Sigmoid colon (tissue), 6 donors: ENCODE measurements at regions not wholly inside any gene's neighbourhood (a gene's known extent, or its start where the extent isn't known, plus 50 kb on each side); places are given as distances from the start of the nearest gene placed in this dataset.
A peak's percentile ranks its signal among the peaks of the same experiment; 100 is the strongest.

ENCODE experiments used
- DNase-seq: peaks from one replicate; pipeline ENCODE4 v3.0.0-alpha.2; 2019
- H3K27ac ChIP-seq, 4 donors: fragments of 200-600 bp; sonication (generic); one replicate each; pipeline ENCODE4 v1.5.1; 2016 to 2019; ENCODE audit warnings: mild to moderate bottlenecking in 1 of 4
- H3K27me3 ChIP-seq, 3 donors: fragments of 200-600 bp; sonication (generic); one replicate each; pipeline ENCODE4 v1.5.1; 2019; ENCODE audit warnings: mild to moderate bottlenecking in 1 of 3
- H3K36me3 ChIP-seq, 4 donors: fragments of 200-600 bp; sonication (generic); one replicate each; pipeline ENCODE4 v1.5.1; 2016 to 2019
- H3K4me1 ChIP-seq, 4 donors: fragments of 200-600 bp; sonication (generic); one replicate each; pipeline ENCODE4 v1.5.1; 2017 to 2019
- H3K4me3 ChIP-seq, 4 donors: fragments of 200-600 bp; sonication (generic); one replicate each; pipeline ENCODE4 v1.5.1; 2017 to 2019; ENCODE audit warnings: mild to moderate bottlenecking in 2 of 4, moderate library complexity in 1 of 4
- H3K9me3 ChIP-seq, 4 donors: fragments of 200-600 bp in 3 of 4; sonication (generic) in 3 of 4; one replicate each; pipeline versions ENCODE4 v1.5.1 to v1.6.1; 2013 to 2019
- EP300 ChIP-seq, 4 donors: sonication (generic); formaldehyde crosslinking; IDR thresholded peaks; one replicate each; pipeline ENCODE4 v1.6.1; 2017; ENCODE audit warnings: antibody characterized with exemption in 4 of 4
- POLR2A ChIP-seq, 2 donors: fragments of 450-650 bp; IDR thresholded peaks; one replicate each; pipeline ENCODE4 v1.6.1; 2016; ENCODE audit warnings: antibody characterized with exemption in 2 of 2, mild to moderate bottlenecking in 2 of 2, moderate library complexity in 2 of 2
- POLR2AphosphoS5 ChIP-seq, 4 donors: sonication (generic); formaldehyde crosslinking; IDR thresholded peaks; one replicate each; pipeline ENCODE4 v1.6.1; 2017; ENCODE audit warnings: antibody characterized with exemption in 4 of 4
- WGBS, 2 donors: extraction: QIAGEN DNeasy Blood & Tissue Kit; methylation state at CpG; one replicate each; pipeline ENCODE4 v1.1.7; 2013; 5-methylcytosine and 5-hydroxymethylcytosine counted together
- intact Hi-C: fragments of 100-400 bp; cut with DNase I; formaldehyde crosslinking; loops from one replicate; pipeline ENCODE4 v1.15.1; 2023
- TF ChIP-seq, protein P1 (sequence below), 4 experiments: fragments of 450-650 bp in 3 of 4; fragments of 200-600 bp in 1 of 4; IDR thresholded peaks; one replicate each; pipeline ENCODE4 v1.5.1; 2016 to 2019; ENCODE audit warnings: antibody characterized with exemption in 4 of 4, mild to moderate bottlenecking in 3 of 4, moderate library complexity in 2 of 4
- donor health status: healthy with polysubstance abuse.
- donor health status: healthy.

DNA sequence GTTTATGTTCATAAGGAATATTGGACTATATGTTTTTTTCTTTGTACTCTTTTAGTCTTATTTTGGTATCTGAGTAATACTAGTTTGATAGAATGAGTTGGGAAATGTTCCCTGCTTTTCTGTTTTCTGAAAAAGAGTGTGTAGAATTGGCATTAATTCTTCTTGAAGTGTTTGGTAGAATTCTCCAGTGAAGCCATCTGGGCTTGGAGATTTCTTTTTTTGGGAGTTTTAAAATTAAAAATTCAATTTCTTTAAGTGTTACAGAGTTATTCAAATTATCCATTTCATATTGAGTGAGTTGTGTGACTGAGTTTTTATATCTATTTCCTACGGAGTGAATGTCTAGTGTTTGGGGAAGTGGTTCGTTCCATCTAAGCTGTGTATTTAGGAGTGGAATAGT is 80.6 kb upstream of the HS6ST1 start:
- Histone ChIP-seq H3K4me3 (no peak overlapping the region), H3K27ac (no peak overlapping the region), H3K27me3 (no peaks in the 10 kb centered on the region), H3K36me3 (no peaks in the 10 kb centered on the region), H3K9me3 (no peaks in the 10 kb centered on the region), H3K4me1 (peaks cover 0 to 7% (median 0%) of the 10 kb centered on the region in 4 donors)
- WGBS, 2 donors, result 72 to 83% methylated on average over 2 of the region's 2 CpGs
- TF ChIP-seq POLR2AphosphoS5 (IDR thresholded peaks at IDR 0.05), result no peak
- no peak for TF ChIP-seq EP300 (IDR thresholded peaks at IDR 0.05)
- TF ChIP-seq, protein P1, sequence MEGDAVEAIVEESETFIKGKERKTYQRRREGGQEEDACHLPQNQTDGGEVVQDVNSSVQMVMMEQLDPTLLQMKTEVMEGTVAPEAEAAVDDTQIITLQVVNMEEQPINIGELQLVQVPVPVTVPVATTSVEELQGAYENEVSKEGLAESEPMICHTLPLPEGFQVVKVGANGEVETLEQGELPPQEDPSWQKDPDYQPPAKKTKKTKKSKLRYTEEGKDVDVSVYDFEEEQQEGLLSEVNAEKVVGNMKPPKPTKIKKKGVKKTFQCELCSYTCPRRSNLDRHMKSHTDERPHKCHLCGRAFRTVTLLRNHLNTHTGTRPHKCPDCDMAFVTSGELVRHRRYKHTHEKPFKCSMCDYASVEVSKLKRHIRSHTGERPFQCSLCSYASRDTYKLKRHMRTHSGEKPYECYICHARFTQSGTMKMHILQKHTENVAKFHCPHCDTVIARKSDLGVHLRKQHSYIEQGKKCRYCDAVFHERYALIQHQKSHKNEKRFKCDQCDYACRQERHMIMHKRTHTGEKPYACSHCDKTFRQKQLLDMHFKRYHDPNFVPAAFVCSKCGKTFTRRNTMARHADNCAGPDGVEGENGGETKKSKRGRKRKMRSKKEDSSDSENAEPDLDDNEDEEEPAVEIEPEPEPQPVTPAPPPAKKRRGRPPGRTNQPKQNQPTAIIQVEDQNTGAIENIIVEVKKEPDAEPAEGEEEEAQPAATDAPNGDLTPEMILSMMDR (IDR thresholded peaks at IDR 0.05), result no peak
- no peak for TF ChIP-seq POLR2A (IDR thresholded peaks at IDR 0.05)
- DNase-seq, result no peak
- intact Hi-C loops, result no loop called here

DNA sequence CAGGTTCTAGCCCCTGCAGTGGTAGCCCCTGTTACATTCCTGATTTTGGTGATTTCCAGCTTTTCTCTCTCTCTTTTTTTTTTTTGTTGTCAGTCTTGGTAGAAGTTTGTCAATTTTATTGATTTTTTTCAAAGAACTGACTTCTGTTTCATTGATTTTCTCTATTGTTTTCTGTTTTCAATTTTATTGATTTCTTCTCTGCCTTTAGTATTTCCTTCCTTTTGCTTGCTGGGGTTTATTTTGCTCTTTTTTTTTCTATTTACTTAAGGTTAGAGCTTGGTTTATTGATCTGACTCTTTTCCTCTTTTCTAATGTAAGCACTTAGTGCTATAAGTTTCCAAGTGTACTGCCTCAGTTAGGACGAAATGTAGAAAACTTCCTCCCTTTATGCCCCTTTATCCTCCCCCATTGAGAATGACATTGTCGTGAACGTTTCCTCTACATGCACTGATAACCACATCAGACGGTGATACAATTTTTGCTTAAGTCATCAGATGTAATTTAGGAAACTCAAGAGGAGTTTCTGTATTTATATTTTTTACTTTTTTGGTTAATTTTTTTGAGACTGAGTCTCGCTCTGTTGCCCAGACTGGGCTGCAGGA is 81.1 kb upstream of the HS6ST1 start:
- no peak for TF ChIP-seq EP300 (IDR thresholded peaks at IDR 0.05)
- TF ChIP-seq, protein P1 (IDR thresholded peaks at IDR 0.05), result no peak
- TF ChIP-seq POLR2A (IDR thresholded peaks at IDR 0.05), result no peak
- no peak for TF ChIP-seq POLR2AphosphoS5 (IDR thresholded peaks at IDR 0.05)

DNA sequence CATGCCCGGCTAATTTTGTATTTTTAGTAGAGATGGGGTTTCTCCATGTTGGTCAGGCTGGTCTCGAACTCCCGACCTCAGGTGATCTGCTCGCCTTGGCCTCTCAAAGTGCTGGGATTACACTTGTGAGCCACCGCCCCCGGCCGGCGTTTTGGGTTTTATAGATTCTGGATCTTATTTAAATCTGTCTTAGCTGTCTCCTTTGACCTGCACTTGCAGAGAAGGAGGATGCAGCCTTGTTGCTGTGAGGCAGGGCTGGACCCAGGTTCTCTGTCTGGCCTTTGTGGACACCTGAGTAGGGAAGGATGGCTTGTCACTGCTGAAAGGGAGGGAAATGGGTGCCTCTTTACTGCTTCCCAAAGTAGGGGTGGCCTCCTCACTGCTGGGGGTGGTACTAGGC is 83.0 kb upstream of the HS6ST1 start:
- Histone ChIP-seq H3K36me3 (no peaks in the 10 kb centered on the region), H3K4me3 (no peak overlapping the region), H3K27me3 (no peaks in the 10 kb centered on the region), H3K4me1 (no peaks in the 10 kb centered on the region), H3K27ac (no peak overlapping the region), H3K9me3 (no peaks in the 10 kb centered on the region)
- TF ChIP-seq, protein P1 (IDR thresholded peaks at IDR 0.05), result no peak
- TF ChIP-seq EP300 (IDR thresholded peaks at IDR 0.05) (no peak), POLR2A (IDR thresholded peaks at IDR 0.05) (no peak), POLR2AphosphoS5 (IDR thresholded peaks at IDR 0.05) (no peak)
- intact Hi-C loops, result no loop called here
- WGBS, 2 donors, result 95 to 96% methylated on average over 8 of the region's 8 CpGs
- DNase-seq, result peak; percentile 27

More for the DNA sequence above, 81.1 kb upstream of the HS6ST1 start:
- H3K4me1 ChIP-seq, result peaks cover 0 to 7% (median 0%) of the 10 kb centered on the region in 4 donors
- no peaks in the 10 kb centered on the region for H3K36me3 ChIP-seq
- no peak for DNase-seq
- H3K27ac ChIP-seq, result no peak overlapping the region
- WGBS, 2 donors, result 55 to 71% methylated on average over 5 of the region's 5 CpGs
- intact Hi-C loops, result no loop called here
- no peaks in the 10 kb centered on the region for H3K27me3 ChIP-seq
- no peaks in the 10 kb centered on the region for H3K9me3 ChIP-seq
- no peak overlapping the region for H3K4me3 ChIP-seq

DNA sequence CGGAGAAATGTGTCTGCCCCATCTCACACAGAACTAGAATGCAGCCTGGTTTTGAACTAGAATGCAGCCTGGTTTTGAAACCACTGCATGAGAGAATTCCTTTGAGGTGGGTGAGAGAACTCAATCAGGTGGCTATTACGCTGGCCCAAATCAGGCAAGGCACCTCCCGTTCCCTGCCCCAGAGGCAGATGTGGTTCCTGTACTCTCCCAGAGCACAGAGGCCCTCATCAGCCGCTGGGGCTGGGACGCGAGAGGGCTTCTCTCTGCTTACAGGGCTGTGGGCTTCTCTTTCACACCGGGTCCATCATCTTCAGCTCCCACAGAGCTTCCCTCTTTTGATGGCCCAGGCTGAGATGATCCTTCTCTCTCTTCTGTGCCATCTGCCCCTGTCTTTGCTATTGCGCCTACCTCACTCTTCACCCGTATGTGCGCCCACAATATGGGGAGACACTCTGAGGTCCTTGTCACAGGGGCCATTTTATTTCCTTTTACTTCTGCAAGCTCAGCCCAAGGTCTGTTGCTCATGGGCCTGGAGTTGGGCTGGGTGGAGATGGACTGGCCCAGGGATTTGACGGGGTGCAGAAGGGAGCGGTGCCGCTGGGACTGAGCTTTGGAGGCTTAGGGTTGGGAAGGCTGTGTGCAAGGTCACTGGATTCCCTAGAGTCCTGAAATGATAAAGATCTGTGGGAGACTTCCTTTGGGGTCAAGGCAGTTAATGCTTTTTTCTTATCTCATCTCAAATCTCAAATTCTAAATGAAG is 84.4 kb upstream of the HS6ST1 start:
- intact Hi-C loops, result no loop called here
- TF ChIP-seq EP300 (IDR thresholded peaks at IDR 0.05) (no peak), POLR2AphosphoS5 (IDR thresholded peaks at IDR 0.05) (no peak), POLR2A (IDR thresholded peaks at IDR 0.05) (no peak)
- TF ChIP-seq, protein P1 (IDR thresholded peaks at IDR 0.05), result no peak
- Histone ChIP-seq H3K4me3 (no peak overlapping the region), H3K9me3 (no peaks in the 10 kb centered on the region), H3K27me3 (no peaks in the 10 kb centered on the region), H3K4me1 (no peaks in the 10 kb centered on the region), H3K27ac (no peak overlapping the region), H3K36me3 (no peaks in the 10 kb centered on the region)
- DNase-seq, result peak; percentile 37
- 62 to 91% methylated on average over 13 of the region's 13 CpGs for WGBS, 2 donors
